Endodermal cell (in vitro differentiated cells): ENCODE measurements at regions not wholly inside any gene's neighbourhood (a gene's known extent, or its start where the extent isn't known, plus 50 kb on each side); places are given as distances from the start of the nearest gene placed in this dataset.
"Not testable (repeated sequence)": the region's sequence is repeated elsewhere in the genome, so short reads cannot be mapped to it uniquely, and the experiment has no call there.

ENCODE experiments used
- DNase-seq: peaks from one replicate; pipeline ENCODE4 v3.0.0-alpha.2; 2017
- H3K27ac ChIP-seq: 2 replicates; pipeline ENCODE4 v1.5.1; 2013; ENCODE audit warnings: mild to moderate bottlenecking, low read depth, low read length, moderate library complexity
- H3K27me3 ChIP-seq: 2 replicates; pipeline ENCODE4 v1.6.1; 2013; ENCODE audit warnings: mild to moderate bottlenecking, low read length, moderate library complexity; ENCODE audit not compliant: insufficient read depth, control insufficient read depth, poor library complexity, severe bottlenecking
- H3K36me3 ChIP-seq: 2 replicates; pipeline ENCODE4 v1.7.0; 2013; ENCODE audit warnings: mild to moderate bottlenecking, low read length, moderate library complexity; ENCODE audit not compliant: control insufficient read depth, insufficient read depth
- H3K4me1 ChIP-seq: one replicate; pipeline ENCODE4 v1.7.0; 2013; ENCODE audit warnings: low read length; ENCODE audit not compliant: control insufficient read depth, insufficient read depth
- H3K4me3 ChIP-seq: 2 replicates; pipeline ENCODE4 v1.5.1; 2013; ENCODE audit warnings: mild to moderate bottlenecking, low read length, moderate library complexity
- H3K9ac ChIP-seq: 2 replicates; pipeline ENCODE4 v1.6.1; 2013; ENCODE audit warnings: mild to moderate bottlenecking, low read length, moderate library complexity; ENCODE audit not compliant: poor library complexity, severe bottlenecking; ENCODE audit errors: extremely low read depth
- H3K9me3 ChIP-seq: 2 replicates; pipeline ENCODE4 v1.6.1; 2013; ENCODE audit warnings: mild to moderate bottlenecking, low read length, moderate library complexity; ENCODE audit not compliant: control insufficient read depth
- H3K27ac Mint-ChIP-seq: 2 replicates; pipeline ENCODE4 v1.8.0; 2020; ENCODE audit warnings: mixed read lengths
- H3K27me3 Mint-ChIP-seq: 2 replicates; pipeline ENCODE4 v1.8.0; 2021; ENCODE audit warnings: mild to moderate bottlenecking, mixed read lengths; ENCODE audit not compliant: insufficient read depth
- H3K36me3 Mint-ChIP-seq: 2 replicates; pipeline ENCODE4 v1.8.0; 2020; ENCODE audit warnings: low read depth, mixed read lengths
- H3K4me1 Mint-ChIP-seq: 2 replicates; pipeline ENCODE4 v1.8.0; 2020; ENCODE audit warnings: mixed read lengths
- H3K4me3 Mint-ChIP-seq: 2 replicates; pipeline ENCODE4 v1.8.0; 2020; ENCODE audit warnings: mild to moderate bottlenecking, moderate library complexity, mixed read lengths
- H3K9me3 Mint-ChIP-seq: 2 replicates; pipeline ENCODE4 v1.8.0; 2020; ENCODE audit warnings: mild to moderate bottlenecking, mixed read lengths
- WGBS, 2 experiments: methylation state at CpG; one replicate each; pipeline versions ENCODE4 v1.1.5 to v1.1.7; 2013; ENCODE audit warnings: missing lambda C conversion rate in 2 of 2, mixed read lengths in 1 of 2; ENCODE audit not compliant: insufficient coverage in 1 of 2, insufficient read length in 1 of 2; 5-methylcytosine and 5-hydroxymethylcytosine counted together
- TF ChIP-seq, protein P1 (sequence below): fragments of 200-600 bp; sonication (generic); conservative IDR thresholded peaks from 2 replicates; pipeline ENCODE4 v1.5.0; 2021; ENCODE audit warnings: antibody characterized with exemption, mild to moderate bottlenecking

DNA sequence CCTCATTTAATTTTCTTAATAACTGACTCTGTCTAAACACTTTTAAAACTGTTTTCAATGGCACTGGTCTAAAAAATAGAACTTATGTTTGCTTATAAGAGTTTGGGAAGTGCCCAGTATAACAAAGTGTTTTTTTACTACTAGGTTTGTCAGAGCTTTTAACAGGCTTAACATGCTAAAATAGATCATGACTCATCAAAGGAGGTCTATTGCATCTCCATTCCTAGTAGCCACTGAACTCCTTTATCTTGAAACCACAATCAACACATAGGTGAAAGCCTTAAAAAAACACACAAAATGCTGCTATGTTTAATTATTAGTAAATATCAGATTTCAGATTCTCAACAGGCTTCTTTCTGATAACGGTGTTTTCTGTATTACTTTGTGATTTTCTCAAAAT is 196.4 kb upstream of the KIF2B start:
- Histone ChIP-seq H3K27ac (no peak overlapping the region), H3K4me3 (no peak overlapping the region), H3K4me1 (no peaks in the 10 kb centered on the region), H3K27me3 (no peaks in the 10 kb centered on the region), H3K9me3 (no peaks in the 10 kb centered on the region), H3K9ac (no peak overlapping the region), H3K36me3 (no peaks in the 10 kb centered on the region)
- TF ChIP-seq, protein P1, sequence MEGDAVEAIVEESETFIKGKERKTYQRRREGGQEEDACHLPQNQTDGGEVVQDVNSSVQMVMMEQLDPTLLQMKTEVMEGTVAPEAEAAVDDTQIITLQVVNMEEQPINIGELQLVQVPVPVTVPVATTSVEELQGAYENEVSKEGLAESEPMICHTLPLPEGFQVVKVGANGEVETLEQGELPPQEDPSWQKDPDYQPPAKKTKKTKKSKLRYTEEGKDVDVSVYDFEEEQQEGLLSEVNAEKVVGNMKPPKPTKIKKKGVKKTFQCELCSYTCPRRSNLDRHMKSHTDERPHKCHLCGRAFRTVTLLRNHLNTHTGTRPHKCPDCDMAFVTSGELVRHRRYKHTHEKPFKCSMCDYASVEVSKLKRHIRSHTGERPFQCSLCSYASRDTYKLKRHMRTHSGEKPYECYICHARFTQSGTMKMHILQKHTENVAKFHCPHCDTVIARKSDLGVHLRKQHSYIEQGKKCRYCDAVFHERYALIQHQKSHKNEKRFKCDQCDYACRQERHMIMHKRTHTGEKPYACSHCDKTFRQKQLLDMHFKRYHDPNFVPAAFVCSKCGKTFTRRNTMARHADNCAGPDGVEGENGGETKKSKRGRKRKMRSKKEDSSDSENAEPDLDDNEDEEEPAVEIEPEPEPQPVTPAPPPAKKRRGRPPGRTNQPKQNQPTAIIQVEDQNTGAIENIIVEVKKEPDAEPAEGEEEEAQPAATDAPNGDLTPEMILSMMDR: no peak
- H3K27ac Mint-ChIP-seq: no peak overlapping the region
- no peaks in the 10 kb centered on the region for H3K36me3 Mint-ChIP-seq
- no peak for DNase-seq
- H3K27me3 Mint-ChIP-seq: no peaks in the 10 kb centered on the region
- H3K4me1 Mint-ChIP-seq: peaks cover 22% of the 10 kb centered on the region
- H3K9me3 Mint-ChIP-seq: no peaks in the 10 kb centered on the region
- 77% methylated on average over 1 of the region's 1 CpG; no CpG with 5 or more reads in 1 of the 2 experiments for WGBS, 2 experiments
- no peak overlapping the region for H3K4me3 Mint-ChIP-seq

GRCh38 chr17:53619025-53619424 is 203.7 kb upstream of the KIF2B start:
- no peaks in the 10 kb centered on the region for H3K4me1 ChIP-seq
- H3K27ac ChIP-seq: no peak overlapping the region
- H3K9ac ChIP-seq: no peak overlapping the region
- H3K4me3 ChIP-seq: no peak overlapping the region
- no peaks in the 10 kb centered on the region for H3K36me3 ChIP-seq
- no peaks in the 10 kb centered on the region for H3K27me3 Mint-ChIP-seq
- no peaks in the 10 kb centered on the region for H3K36me3 Mint-ChIP-seq
- H3K4me3 Mint-ChIP-seq: no peak overlapping the region
- WGBS, 2 experiments: 84 to 87% methylated on average over 3 of the region's 3 CpGs
- TF ChIP-seq, protein P1: no peak
- H3K27ac Mint-ChIP-seq: no peak overlapping the region
- peaks cover 10% of the 10 kb centered on the region for H3K9me3 ChIP-seq
- no peak for DNase-seq
- H3K27me3 ChIP-seq: no peaks in the 10 kb centered on the region
- no peaks in the 10 kb centered on the region for H3K4me1 Mint-ChIP-seq
- peaks cover 11% of the 10 kb centered on the region for H3K9me3 Mint-ChIP-seq

- H3K27me3 Mint-ChIP-seq, H3K4me1 Mint-ChIP-seq, H3K27me3 ChIP-seq, H3K36me3 ChIP-seq, H3K9me3 ChIP-seq, H3K4me3 Mint-ChIP-seq, H3K4me3 ChIP-seq, DNase-seq, H3K9ac ChIP-seq, H3K27ac ChIP-seq, H3K4me1 ChIP-seq, H3K9me3 Mint-ChIP-seq: not testable (repeated sequence)
- peaks cover 10% of the 10 kb centered on the region for H3K36me3 Mint-ChIP-seq
- 87 to 100% methylated on average over 2 to 5 of the region's 5 CpGs for WGBS, 2 experiments
- peak overlapping the region; percentile 19 for H3K27ac Mint-ChIP-seq
Observed at GRCh38 chr17:53608208-53608607, 214.5 kb upstream of the KIF2B start.

GRCh38 chr17:53607475-53607874 is 215.3 kb upstream of the KIF2B start:
- no peaks in the 10 kb centered on the region for H3K27me3 Mint-ChIP-seq
- H3K4me1 ChIP-seq: no peaks in the 10 kb centered on the region
- 35 to 44% methylated on average over 1 of the region's 1 CpG for WGBS, 2 experiments
- H3K4me3 ChIP-seq: no peak overlapping the region
- TF ChIP-seq, protein P1: no peak
- H3K4me1 Mint-ChIP-seq: peaks cover 5% of the 10 kb centered on the region
- H3K36me3 ChIP-seq: no peaks in the 10 kb centered on the region
- no peak overlapping the region for H3K4me3 Mint-ChIP-seq
- no peaks in the 10 kb centered on the region for H3K9me3 ChIP-seq
- peak overlapping the region; percentile 58 for H3K27ac ChIP-seq
- H3K27ac Mint-ChIP-seq: peak overlapping the region; percentile 67
- peaks cover 8% of the 10 kb centered on the region for H3K9me3 Mint-ChIP-seq
- H3K27me3 ChIP-seq: no peaks in the 10 kb centered on the region
- no peak overlapping the region for H3K9ac ChIP-seq
- H3K36me3 Mint-ChIP-seq: peaks cover 10% of the 10 kb centered on the region
- peak; percentile 80 for DNase-seq
